ENCODE measurements at regions not wholly inside any gene's neighbourhood (a gene's known extent, or its start where the extent isn't known, plus 50 kb on each side); places are given as distances from the start of the nearest gene placed in this dataset.

- Histone ChIP-seq H3K4me1 (ENCODE audit: control insufficient read depth in 1 of 2, insufficient read depth in 2 of 2, low read length in 2 of 2) (no peaks in the 10 kb centered on the region), H4K12ac (ENCODE audit: low read depth, low read length) (no peak overlapping the region), H2AFZ (ENCODE audit: insufficient read depth, low read length, poor library complexity) (no peak overlapping the region), H4K91ac (ENCODE audit: low read depth, low read length) (no peak overlapping the region), H3K14ac (ENCODE audit: low read length) (no peak overlapping the region), H2BK5ac (ENCODE audit: low read depth, low read length, poor library complexity) (no peak overlapping the region), H3K4ac (ENCODE audit: low read depth, low read length) (no peak overlapping the region), H3K4me3 (ENCODE audit: low read depth, low read length) (no peak overlapping the region), H2AK5ac (ENCODE audit: low read length) (no peak overlapping the region), H2BK120ac (ENCODE audit: insufficient read depth, low read length, poor library complexity) (no peak overlapping the region), H3K27me3 (ENCODE audit: insufficient read depth, low read length) (no peaks in the 10 kb centered on the region), H3K9me3 (ENCODE audit: insufficient read depth, low read depth, low read length) (no peaks in the 10 kb centered on the region), H3K79me1 (ENCODE audit: low read length) (no peaks in the 10 kb centered on the region), H3K23ac (ENCODE audit: low read length) (no peak overlapping the region), H3K27ac (ENCODE audit: low read depth, low read length) (no peak overlapping the region), H2BK12ac (ENCODE audit: low read length) (no peak overlapping the region), H3K36me3 (ENCODE audit: control insufficient read depth in 1 of 2, insufficient read depth in 2 of 2, low read length in 2 of 2) (no peaks in the 10 kb centered on the region), H3K79me2 (ENCODE audit: control insufficient read depth, insufficient read depth, low read length, poor library complexity) (no peaks in the 10 kb centered on the region), H3K4me2 (ENCODE audit: low read length) (no peak overlapping the region), H3K9ac (ENCODE audit: low read length) (no peak overlapping the region), H3K18ac (ENCODE audit: low read length) (no peak overlapping the region), H4K8ac (ENCODE audit: low read depth, low read length) (no peak overlapping the region)
- no CpG with 5 or more reads among the region's 2 CpGs for WGBS (ENCODE audit: extremely low coverage, insufficient coverage, insufficient read length)
- DNase-seq, result no peak
These were observed 357.5 kb downstream of the TAF11L14 start for GRCh38 chr5:17991775-17992174.

GRCh38 chr5:17992291-17992690 is 358.0 kb downstream of the TAF11L14 start:
- DNase-seq, result no peak
- Histone ChIP-seq H2AFZ (ENCODE audit: insufficient read depth, low read length, poor library complexity) (no peak overlapping the region), H3K9me3 (ENCODE audit: insufficient read depth, low read depth, low read length) (no peaks in the 10 kb centered on the region), H2BK5ac (ENCODE audit: low read depth, low read length, poor library complexity) (no peak overlapping the region), H3K4ac (ENCODE audit: low read depth, low read length) (no peak overlapping the region), H3K79me1 (ENCODE audit: low read length) (no peaks in the 10 kb centered on the region), H3K27ac (ENCODE audit: low read depth, low read length) (no peak overlapping the region), H3K27me3 (ENCODE audit: insufficient read depth, low read length) (no peaks in the 10 kb centered on the region), H2BK120ac (ENCODE audit: insufficient read depth, low read length, poor library complexity) (no peak overlapping the region), H3K18ac (ENCODE audit: low read length) (no peak overlapping the region), H4K91ac (ENCODE audit: low read depth, low read length) (no peak overlapping the region), H4K8ac (ENCODE audit: low read depth, low read length) (no peak overlapping the region), H3K4me2 (ENCODE audit: low read length) (no peak overlapping the region), H3K4me3 (ENCODE audit: low read depth, low read length) (no peak overlapping the region), H3K36me3 (ENCODE audit: control insufficient read depth in 1 of 2, insufficient read depth in 2 of 2, low read length in 2 of 2) (no peaks in the 10 kb centered on the region), H2AK5ac (ENCODE audit: low read length) (no peak overlapping the region), H3K9ac (ENCODE audit: low read length) (no peak overlapping the region), H3K79me2 (ENCODE audit: control insufficient read depth, insufficient read depth, low read length, poor library complexity) (no peaks in the 10 kb centered on the region), H2BK12ac (ENCODE audit: low read length) (no peak overlapping the region), H3K4me1 (ENCODE audit: control insufficient read depth in 1 of 2, insufficient read depth in 2 of 2, low read length in 2 of 2) (no peaks in the 10 kb centered on the region), H4K12ac (ENCODE audit: low read depth, low read length) (no peak overlapping the region), H3K23ac (ENCODE audit: low read length) (no peak overlapping the region), H3K14ac (ENCODE audit: low read length) (no peak overlapping the region)
- no CpG with 5 or more reads among the region's 2 CpGs for WGBS (ENCODE audit: extremely low coverage, insufficient coverage, insufficient read length)

DNA sequence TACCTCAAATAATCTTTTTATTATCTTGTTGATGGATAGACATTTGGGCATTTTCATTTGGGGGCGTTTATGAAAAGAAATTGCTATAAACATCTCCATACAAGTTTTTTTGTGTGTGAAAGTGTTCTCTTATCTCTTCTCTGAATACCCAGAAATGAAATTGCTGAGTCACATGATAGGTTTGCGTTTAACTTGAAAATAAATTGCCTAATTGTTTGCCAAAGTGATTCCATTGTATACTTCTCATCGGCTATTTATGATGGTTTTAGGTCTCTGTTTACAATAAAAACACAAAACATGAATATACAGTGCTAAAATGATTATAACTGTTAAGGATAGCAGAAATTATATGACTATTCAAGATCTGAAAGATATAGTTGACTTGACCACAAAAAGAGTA is 361.7 kb downstream of the TAF11L14 start:
- WGBS (ENCODE audit: extremely low coverage, insufficient coverage, insufficient read length), result no CpG with 5 or more reads among the region's 3 CpGs
- H2AFZ ChIP-seq (ENCODE audit: insufficient read depth, low read length, poor library complexity), result no peak overlapping the region
- H4K91ac ChIP-seq (ENCODE audit: low read depth, low read length), result no peak overlapping the region
- H3K79me2 ChIP-seq (ENCODE audit: control insufficient read depth, insufficient read depth, low read length, poor library complexity), result no peaks in the 10 kb centered on the region
- no peak overlapping the region for H3K4me2 ChIP-seq (ENCODE audit: low read length)
- no peak overlapping the region for H2AK5ac ChIP-seq (ENCODE audit: low read length)
- H4K8ac ChIP-seq (ENCODE audit: low read depth, low read length), result no peak overlapping the region
- no peak overlapping the region for H3K9ac ChIP-seq (ENCODE audit: low read length)
- no peak overlapping the region for H3K27ac ChIP-seq (ENCODE audit: low read depth, low read length)
- no peak overlapping the region for H2BK120ac ChIP-seq (ENCODE audit: insufficient read depth, low read length, poor library complexity)
- H3K9me3 ChIP-seq (ENCODE audit: insufficient read depth, low read depth, low read length), result no peaks in the 10 kb centered on the region
- no peak overlapping the region for H2BK5ac ChIP-seq (ENCODE audit: low read depth, low read length, poor library complexity)
- H4K12ac ChIP-seq (ENCODE audit: low read depth, low read length), result no peak overlapping the region
- H3K23ac ChIP-seq (ENCODE audit: low read length), result no peak overlapping the region
- H3K36me3 ChIP-seq (ENCODE audit: control insufficient read depth in 1 of 2, insufficient read depth in 2 of 2, low read length in 2 of 2), result no peaks in the 10 kb centered on the region
- no peak overlapping the region for H3K14ac ChIP-seq (ENCODE audit: low read length)
- H3K79me1 ChIP-seq (ENCODE audit: low read length), result no peaks in the 10 kb centered on the region
- H3K4me3 ChIP-seq (ENCODE audit: low read depth, low read length), result no peak overlapping the region
- DNase-seq, result no peak
- no peak overlapping the region for H3K18ac ChIP-seq (ENCODE audit: low read length)
- H3K4ac ChIP-seq (ENCODE audit: low read depth, low read length), result no peak overlapping the region
- peaks cover 1 to 2% of the 10 kb centered on the region in 2 experiments for H3K4me1 ChIP-seq (ENCODE audit: control insufficient read depth in 1 of 2, insufficient read depth in 2 of 2, low read length in 2 of 2)
- no peak overlapping the region for H2BK12ac ChIP-seq (ENCODE audit: low read length)
- no peaks in the 10 kb centered on the region for H3K27me3 ChIP-seq (ENCODE audit: insufficient read depth, low read length)

DNA sequence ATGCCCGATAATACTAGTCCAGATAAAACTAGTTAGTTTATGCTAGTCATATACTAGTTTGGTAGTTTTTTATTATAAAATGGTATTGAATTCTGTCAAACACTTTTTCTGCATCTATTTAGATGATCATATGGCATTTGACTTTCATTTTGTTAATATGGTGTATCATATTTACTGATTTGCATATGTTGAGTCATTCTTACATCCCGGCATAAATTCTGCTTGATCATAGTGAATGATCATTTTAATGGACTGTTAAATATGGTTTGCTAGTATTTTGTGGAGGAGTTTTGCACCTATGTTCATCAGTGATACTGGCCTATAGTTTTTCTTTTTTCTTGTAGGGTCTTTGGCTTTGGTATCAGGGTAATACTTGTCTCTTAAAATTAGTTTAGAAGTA is 365.6 kb downstream of the TAF11L14 start:
- Histone ChIP-seq H3K4me1 (ENCODE audit: control insufficient read depth in 1 of 2, insufficient read depth in 2 of 2, low read length in 2 of 2) (peaks cover 2 to 4% of the 10 kb centered on the region in 2 experiments), H2BK12ac (ENCODE audit: low read length) (no peak overlapping the region), H4K8ac (ENCODE audit: low read depth, low read length) (no peak overlapping the region), H3K14ac (ENCODE audit: low read length) (no peak overlapping the region), H3K9ac (ENCODE audit: low read length) (no peak overlapping the region), H3K9me3 (ENCODE audit: insufficient read depth, low read depth, low read length) (no peaks in the 10 kb centered on the region), H3K23ac (ENCODE audit: low read length) (no peak overlapping the region), H2AFZ (ENCODE audit: insufficient read depth, low read length, poor library complexity) (no peak overlapping the region), H3K36me3 (ENCODE audit: control insufficient read depth in 1 of 2, insufficient read depth in 2 of 2, low read length in 2 of 2) (no peaks in the 10 kb centered on the region), H3K27ac (ENCODE audit: low read depth, low read length) (no peak overlapping the region), H2BK5ac (ENCODE audit: low read depth, low read length, poor library complexity) (no peak overlapping the region), H3K18ac (ENCODE audit: low read length) (no peak overlapping the region), H3K79me2 (ENCODE audit: control insufficient read depth, insufficient read depth, low read length, poor library complexity) (no peaks in the 10 kb centered on the region), H3K4me2 (ENCODE audit: low read length) (no peak overlapping the region), H3K4ac (ENCODE audit: low read depth, low read length) (no peak overlapping the region), H2BK120ac (ENCODE audit: insufficient read depth, low read length, poor library complexity) (no peak overlapping the region), H3K27me3 (ENCODE audit: insufficient read depth, low read length) (no peaks in the 10 kb centered on the region), H3K79me1 (ENCODE audit: low read length) (no peaks in the 10 kb centered on the region), H2AK5ac (ENCODE audit: low read length) (no peak overlapping the region), H3K4me3 (ENCODE audit: low read depth, low read length) (no peak overlapping the region), H4K91ac (ENCODE audit: low read depth, low read length) (no peak overlapping the region), H4K12ac (ENCODE audit: low read depth, low read length) (no peak overlapping the region)
- no peak for DNase-seq
- WGBS (ENCODE audit: extremely low coverage, insufficient coverage, insufficient read length), result no CpG with 5 or more reads among the region's 2 CpGs

All from trophoblast cell (in vitro differentiated cells and primary cell).